ENCODE measurements at regions not wholly inside any gene's neighbourhood (a gene's known extent, or its start where the extent isn't known, plus 50 kb on each side); places are given as distances from the start of the nearest gene placed in this dataset.
"Not testable (repeated sequence)": the region's sequence is repeated elsewhere in the genome, so short reads cannot be mapped to it uniquely, and the experiment has no call there.

- no peak for DNase-seq
These were observed 265.4 kb upstream of the VLDLR start for GRCh38 chr9:2356041-2356790.

DNA sequence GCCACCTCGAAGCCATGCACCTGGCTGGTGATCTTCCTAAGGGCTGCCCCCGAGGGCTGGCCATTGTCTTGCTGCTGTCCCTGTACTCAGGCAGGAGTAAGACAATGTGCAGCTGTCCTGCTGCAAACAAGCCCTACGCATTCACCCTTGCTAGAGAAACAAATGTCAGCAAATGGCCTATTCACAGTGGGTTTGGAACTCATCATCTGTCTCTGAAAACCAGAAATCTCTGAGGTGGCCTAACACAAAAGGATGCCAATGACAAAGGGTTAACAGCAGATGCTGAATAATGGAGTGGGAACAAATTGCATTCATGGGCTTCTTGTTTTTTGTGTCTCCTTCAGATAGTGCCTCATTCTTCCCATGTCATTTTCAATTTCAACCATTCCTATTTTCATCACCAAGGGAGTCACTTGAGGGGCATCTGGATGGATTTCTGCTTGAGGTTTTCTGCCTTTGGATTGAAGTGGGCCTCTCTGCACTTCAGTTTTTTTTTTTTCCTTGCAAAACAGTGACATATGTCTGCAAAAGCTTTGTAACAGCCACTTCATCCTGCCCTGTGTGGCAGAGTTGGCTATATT lies 261.6 kb upstream of the VLDLR start:
- DNase-seq: no peak

DNA sequence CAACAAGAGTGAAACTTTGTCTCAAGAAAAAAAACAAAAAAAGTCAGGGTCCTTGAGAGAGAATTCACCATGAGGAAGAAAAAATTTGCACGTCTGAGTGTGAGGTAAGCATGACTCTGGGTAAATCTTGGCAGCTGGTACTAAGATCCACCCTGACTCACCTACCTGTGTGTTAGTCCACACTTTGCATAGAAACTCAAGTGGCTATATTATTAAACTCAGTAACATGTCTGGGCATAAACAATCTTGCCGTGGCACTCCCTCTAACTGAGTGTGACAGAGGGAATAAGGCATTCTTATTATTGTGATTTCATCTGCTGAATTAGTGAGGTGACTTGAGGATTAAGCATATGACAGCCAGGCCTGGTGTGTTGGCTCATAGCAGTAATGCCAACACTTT lies 259.4 kb upstream of the VLDLR start:
- no peak for DNase-seq

GRCh38 chr9:2363138-2363745 lies 258.3 kb upstream of the VLDLR start:
- DNase-seq: no peak

GRCh38 chr9:2363781-2364180 lies 257.8 kb upstream of the VLDLR start:
- DNase-seq: no peak

- DNase-seq: no peak
These were observed 253.6 kb upstream of the VLDLR start for GRCh38 chr9:2367970-2368369.

DNA sequence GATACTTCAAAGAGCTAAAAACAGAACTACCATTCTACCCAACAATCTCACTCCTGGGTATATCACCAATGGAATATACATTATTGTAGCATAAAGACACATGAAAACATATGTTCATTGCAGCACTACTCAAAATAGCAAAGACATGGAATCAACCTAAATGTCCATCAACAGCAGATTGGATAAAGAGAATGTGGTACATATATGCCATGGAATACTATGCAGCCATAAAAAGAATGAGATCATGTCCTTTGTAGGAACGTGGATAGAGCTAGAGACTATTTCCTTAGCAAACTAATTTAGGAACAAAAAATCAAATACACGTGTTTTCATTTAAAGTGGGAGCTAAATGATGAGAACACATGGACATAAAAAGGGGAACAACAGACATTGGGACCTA lies 247.9 kb upstream of the VLDLR start:
- DNase-seq: no peak

- DNase-seq: no peak
These were observed 246.5 kb upstream of the VLDLR start for GRCh38 chr9:2375114-2375513.

DNA sequence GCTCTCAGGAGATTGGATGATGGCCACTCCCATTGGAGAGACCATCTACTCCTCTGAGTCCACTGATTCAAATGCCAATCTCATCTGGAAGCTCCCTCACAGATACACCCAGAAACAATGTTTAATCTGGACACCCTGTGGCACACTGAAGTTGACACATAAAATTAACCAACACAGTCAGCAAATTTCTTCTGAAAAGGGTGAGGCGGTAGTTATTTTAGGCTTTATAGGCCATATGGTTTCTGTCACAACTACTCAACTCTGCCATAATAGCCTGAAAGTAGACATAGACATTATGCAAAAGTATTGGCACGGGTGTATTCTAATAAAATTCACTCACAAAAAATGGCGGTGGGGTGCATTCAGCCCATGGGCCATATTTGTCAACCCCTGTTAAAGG lies 244.5 kb upstream of the VLDLR start:
- DNase-seq: no peak

- DNase-seq: no peak
These were observed 243.8 kb upstream of the VLDLR start for GRCh38 chr9:2377834-2378233.

DNA sequence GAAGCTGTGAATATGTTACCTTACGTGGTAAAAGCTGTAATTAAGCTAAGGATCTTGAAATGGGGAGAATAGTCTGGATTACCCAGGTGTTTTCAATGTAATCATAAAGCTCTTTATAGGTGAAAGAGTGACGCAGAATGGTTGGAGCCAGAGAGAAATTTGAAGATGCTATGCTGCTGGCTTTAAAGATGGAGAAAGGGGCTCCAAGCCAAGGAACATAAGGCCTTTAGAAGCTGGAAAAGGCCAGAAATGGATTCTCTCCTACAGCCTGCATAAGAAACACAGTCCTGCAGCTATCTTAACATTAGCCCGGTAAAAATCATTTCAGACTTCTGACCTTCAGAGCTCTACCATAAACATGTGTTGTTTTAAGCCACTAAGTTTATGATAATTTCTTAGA lies 243.3 kb upstream of the VLDLR start:
- no peak for DNase-seq

- DNase-seq: no peak
These were observed 242.8 kb upstream of the VLDLR start for GRCh38 chr9:2378816-2379215.

GRCh38 chr9:2384741-2385140 lies 236.8 kb upstream of the VLDLR start:
- no peak for DNase-seq

GRCh38 chr9:2385746-2386145 lies 235.8 kb upstream of the VLDLR start:
- no peak for DNase-seq

DNA sequence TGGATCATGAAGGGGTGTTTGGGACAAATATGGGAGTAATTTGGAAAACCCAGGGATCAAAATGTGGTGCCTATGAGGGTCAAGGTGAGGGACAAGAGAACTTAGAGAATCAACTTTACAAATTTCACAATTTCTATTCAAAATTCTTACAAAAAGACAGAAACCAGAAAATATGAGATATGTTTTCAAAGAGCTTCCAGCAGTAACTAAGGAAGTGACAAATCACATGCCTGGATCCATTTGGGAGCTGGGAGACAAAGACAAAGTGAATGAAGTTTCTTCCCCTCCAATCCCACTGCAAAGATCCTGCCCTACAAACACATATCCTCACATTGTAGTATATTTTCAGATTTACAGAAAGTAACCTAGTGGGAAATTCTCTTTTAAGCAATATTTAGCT lies 235.0 kb upstream of the VLDLR start:
- DNase-seq: no peak

DNA sequence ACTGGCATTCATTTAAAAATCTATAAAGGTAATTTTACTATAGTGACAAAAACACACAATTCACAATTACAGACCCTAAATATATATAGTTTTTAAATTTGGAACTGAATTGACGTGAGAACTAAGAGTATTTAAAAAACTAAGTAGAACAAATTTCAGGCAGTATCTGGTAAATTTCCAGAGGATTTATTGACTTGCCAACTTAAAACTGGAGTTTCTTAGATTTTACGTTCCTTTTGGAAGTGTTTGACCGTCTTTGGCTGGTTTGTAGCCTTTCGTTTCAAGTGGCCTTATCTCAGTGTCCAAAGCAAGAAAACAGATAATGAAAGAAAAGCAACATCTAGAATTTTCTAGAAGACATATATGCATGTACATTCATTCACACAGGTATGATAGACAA lies 234.4 kb upstream of the VLDLR start:
- DNase-seq: no peak

DNA sequence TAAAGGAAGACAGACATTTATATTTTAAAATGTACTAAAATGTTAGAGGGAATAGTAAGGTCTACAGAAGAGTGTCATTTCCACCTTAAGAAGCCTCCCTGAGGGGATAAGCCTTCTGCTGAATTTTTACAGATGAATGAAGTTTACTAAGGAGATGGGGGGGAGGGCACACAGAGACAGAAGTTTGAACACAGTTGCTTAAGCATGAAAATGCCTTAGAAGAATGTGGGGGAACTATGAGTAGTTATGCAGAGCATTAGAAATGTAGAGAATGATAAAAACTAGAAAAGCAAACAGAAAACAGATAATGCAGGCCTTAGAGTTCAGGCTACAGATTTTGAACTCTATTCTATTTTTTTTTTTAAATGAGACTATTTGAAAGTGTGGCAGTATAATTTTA lies 232.2 kb upstream of the VLDLR start:
- no peak for DNase-seq

DNA sequence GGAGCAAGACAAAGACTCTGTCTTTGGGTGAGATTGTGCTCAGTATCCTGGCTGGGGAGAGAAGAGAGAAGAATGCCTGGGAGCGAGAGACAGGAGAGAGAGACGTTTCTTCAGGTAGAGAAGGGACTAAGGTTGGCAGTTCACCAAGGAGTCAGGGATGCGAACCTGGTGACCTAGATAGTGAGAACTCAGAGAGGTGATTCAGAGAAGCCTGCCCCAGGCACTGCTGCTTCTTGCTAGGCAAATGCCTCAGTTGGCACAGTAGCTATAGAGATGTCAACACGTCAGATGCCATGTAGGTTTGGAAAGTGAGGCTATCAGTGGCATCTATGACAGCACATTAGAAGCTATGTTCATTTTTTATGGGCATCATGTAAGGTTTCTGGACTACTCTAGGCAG lies 231.6 kb upstream of the VLDLR start:
- no peak for DNase-seq

- not testable (repeated sequence) for DNase-seq
These were observed 230.0 kb upstream of the VLDLR start for GRCh38 chr9:2391509-2392132.

DNA sequence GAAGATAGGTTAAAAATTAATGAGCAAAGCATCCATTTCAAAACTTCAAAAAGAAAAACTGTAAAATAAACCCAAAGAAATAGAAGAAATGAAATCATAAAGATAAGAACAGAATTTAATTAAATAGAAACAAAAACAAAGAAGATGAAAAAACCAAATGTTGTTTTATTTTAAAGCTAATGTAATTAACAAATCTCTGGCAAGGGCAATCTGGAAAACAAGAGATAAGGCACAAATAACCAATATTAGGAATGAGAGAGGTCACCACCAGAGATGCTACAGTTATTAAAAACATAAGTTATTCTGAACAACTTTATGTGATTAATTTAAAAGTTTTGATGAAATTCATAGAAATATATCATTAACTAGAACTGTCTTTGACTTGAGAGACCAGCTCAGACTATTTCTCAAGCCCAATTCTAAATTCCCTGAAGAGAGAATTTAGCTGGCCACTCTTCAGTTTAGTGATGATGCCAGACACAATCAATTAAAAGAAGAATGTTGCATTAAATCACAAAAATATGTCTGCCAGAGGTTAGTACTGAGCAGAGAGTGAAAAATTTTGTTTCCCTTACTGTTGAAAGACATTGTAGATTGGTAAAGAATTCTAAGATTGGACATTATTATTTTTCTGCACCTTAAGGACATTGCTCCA lies 227.4 kb upstream of the VLDLR start:
- DNase-seq: not testable (repeated sequence)

DNA sequence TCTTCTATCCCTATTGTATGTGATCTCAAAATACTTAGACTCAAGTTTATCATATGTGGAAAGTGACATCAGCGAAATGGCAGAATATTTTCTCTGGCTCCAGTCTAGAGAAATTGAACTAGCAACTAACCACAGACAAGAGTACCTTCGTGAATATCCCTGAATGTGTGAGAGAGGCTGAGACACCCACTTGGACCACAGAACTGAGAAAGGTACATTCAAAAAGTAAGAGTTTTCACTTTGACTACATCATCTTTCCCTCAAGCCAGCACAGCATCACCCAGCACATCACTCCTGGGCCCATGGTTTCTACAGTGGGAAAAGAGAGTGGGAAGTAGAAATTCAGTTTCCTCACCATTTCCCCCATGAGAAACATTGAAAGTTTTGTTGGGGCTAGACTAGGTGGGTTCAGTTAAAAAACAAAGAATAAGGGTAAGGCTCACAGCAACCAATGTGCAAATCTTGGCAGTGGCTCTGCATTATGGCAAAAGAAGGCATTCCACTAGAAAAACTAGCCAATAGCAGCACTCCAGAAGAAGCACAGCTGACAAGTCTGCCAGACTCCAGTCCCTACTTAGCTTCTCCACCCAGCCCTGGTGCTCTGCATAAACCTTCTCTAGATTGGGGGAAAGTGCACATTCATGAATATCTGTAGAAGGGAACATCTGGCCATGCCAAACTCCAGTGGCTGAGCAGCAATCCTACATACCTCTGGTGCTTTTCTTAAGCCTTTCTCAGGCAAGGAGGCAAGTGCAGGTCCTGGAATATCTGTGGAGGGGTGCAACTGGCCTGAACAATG lies 225.6 kb upstream of the VLDLR start:
- DNase-seq: no peak

DNA sequence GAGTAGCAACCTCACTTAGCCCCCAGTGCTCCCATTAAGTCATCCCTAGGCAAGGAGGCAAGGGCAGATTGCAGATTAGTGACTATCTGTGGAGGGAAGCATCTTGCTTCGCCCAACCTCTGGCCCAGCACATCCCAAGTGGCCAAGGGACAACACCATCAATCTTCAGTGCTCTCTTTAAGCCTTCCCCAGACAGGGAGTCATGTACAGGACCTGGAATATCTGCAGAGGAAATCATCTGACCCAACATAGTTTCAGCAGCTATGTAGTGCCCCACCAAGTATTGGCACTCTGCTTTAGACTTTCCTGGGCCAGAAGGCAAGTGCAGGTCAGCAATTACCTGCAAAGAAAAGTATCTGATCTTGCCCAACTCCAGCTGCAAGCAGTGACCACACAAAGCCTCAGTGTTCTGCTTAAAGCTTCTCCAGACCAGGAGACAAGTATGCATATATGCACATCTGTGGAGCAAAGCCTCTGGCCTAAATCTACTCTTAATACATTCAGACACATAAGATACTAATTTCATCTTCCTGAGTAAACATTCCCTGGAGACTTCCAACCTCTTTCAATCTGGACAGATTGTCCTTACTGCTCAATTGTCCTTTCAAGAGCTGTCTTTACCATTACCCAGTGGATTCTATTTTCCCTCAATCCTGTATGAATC lies 224.8 kb upstream of the VLDLR start:
- DNase-seq: no peak

Data from CD4-positive, alpha-beta T cell treated with Interleukin-21 for 1 hour (primary cell).